GM12873 (cell line): ENCODE measurements at regions not wholly inside any gene's neighbourhood (a gene's known extent, or its start where the extent isn't known, plus 50 kb on each side); places are given as distances from the start of the nearest gene placed in this dataset.

Experiments used
- CTCF ChIP-seq: IDR thresholded peaks from 2 replicates; pipeline ENCODE4 v1.5.1; 2012; ENCODE audit warnings: low read depth, mild to moderate bottlenecking, moderate library complexity, low read length, control low read depth; ENCODE audit not compliant: insufficient read depth; ENCODE audit errors: missing control alignments

- TF ChIP-seq CTCF = no peak
These were observed 128.8 kb downstream of the SLC24A2 start for GRCh38 chr9:19660019-19660418.

GRCh38 chr9:19656704-19657103 lies 132.1 kb downstream of the SLC24A2 start:
- TF ChIP-seq CTCF = no peak

- TF ChIP-seq CTCF = no peak
These were observed 137.2 kb downstream of the SLC24A2 start for GRCh38 chr9:19651681-19652080.

- TF ChIP-seq CTCF = no peak
These were observed 138.5 kb downstream of the SLC24A2 start for GRCh38 chr9:19650312-19650711.

GRCh38 chr9:19649336-19650041 lies 139.3 kb downstream of the SLC24A2 start:
- no peak for TF ChIP-seq CTCF

GRCh38 chr9:19648672-19649071 lies 140.2 kb downstream of the SLC24A2 start:
- TF ChIP-seq CTCF = no peak

- TF ChIP-seq CTCF = no peak
These were observed 145.0 kb downstream of the SLC24A2 start for GRCh38 chr9:19643875-19644274.
